Esophagus squamous epithelium (tissue), 5 donors: ENCODE measurements at regions not wholly inside any gene's neighbourhood (a gene's known extent, or its start where the extent isn't known, plus 50 kb on each side); places are given as distances from the start of the nearest gene placed in this dataset.

Source experiments
- DNase-seq: peaks from one replicate; lab custom pipeline; 2025; lab: John Stamatoyannopoulos, UW
- H3K27ac ChIP-seq, 4 donors: fragments of 200-600 bp; sonication (generic); one replicate each; pipeline ENCODE4 v1.5.1; 2016 to 2019; ENCODE audit warnings: mild to moderate bottlenecking in 1 of 4
- H3K27me3 ChIP-seq, 4 donors: fragments of 200-600 bp; sonication (generic); 1 replicate in 3 of 4; 2 replicates in 1 of 4; pipeline versions ENCODE4 v1.5.1 to v1.6.0; 2017 to 2021; ENCODE audit warnings: antibody characterized with exemption in 1 of 4
- H3K36me3 ChIP-seq, 3 donors: fragments of 200-600 bp; sonication (generic); one replicate each; pipeline ENCODE4 v1.5.1; 2016 to 2019
- H3K4me1 ChIP-seq, 3 donors: fragments of 200-600 bp; sonication (generic); one replicate each; pipeline ENCODE4 v1.5.1; 2017 to 2019
- H3K4me3 ChIP-seq, 4 donors: fragments of 200-600 bp; sonication (generic); 1 replicate in 3 of 4; 2 replicates in 1 of 4; pipeline ENCODE4 v1.5.1; 2016 to 2019; ENCODE audit warnings: mild to moderate bottlenecking in 2 of 4, moderate library complexity in 1 of 4
- H3K9me3 ChIP-seq, 3 donors: fragments of 200-600 bp; sonication (generic); one replicate each; pipeline ENCODE4 v1.5.1; 2016 to 2019
- POLR2A ChIP-seq, 4 donors: fragments of 450-650 bp; IDR thresholded peaks; one replicate each; pipeline ENCODE4 v1.6.1; 2017; ENCODE audit warnings: antibody characterized with exemption in 4 of 4, mild to moderate bottlenecking in 4 of 4, moderate library complexity in 3 of 4
- WGBS, 2 donors: methylation state at CpG; one replicate each; pipeline ENCODE4 v1.1.5; 2018; 5-methylcytosine and 5-hydroxymethylcytosine counted together
- intact Hi-C: fragments of 100-400 bp; cut with DNase I; formaldehyde crosslinking; loops from one replicate; pipeline ENCODE4 v1.15.0; 2022
- TF ChIP-seq, protein P1 (sequence below), 6 experiments: fragments of 450-650 bp in 4 of 6; fragments of 200-600 bp in 2 of 6; sonication (generic) in 2 of 6; IDR thresholded peaks; one replicate each; pipeline ENCODE4 v1.5.1; 2016 to 2019; ENCODE audit warnings: antibody characterized with exemption in 6 of 6, mild to moderate bottlenecking in 4 of 6, moderate library complexity in 4 of 6
- donor health status: DM: yes; HTN: yes; CAD: no.

DNA sequence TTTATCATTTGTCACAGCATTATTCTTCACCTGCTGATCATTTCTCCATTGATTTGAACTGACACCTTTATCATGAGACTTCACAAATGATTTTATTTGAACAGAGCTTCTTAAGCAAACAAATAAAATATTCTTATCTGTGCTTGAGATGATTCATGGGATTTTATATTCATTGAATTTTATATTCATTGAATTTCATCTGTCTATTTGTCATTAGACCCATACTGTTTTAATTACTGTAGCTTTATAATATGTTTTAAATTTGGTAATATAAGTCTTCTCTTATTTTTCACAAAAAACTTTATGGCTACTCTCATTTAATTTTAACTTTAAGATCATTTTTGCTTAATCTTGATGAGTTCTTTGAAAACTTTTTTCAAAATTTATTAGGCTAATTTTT lies 777.4 kb upstream of the TBX3 start:
- no peak overlapping the region for H3K4me3 ChIP-seq
- no peak for TF ChIP-seq POLR2A (IDR thresholded peaks at IDR 0.05)
- TF ChIP-seq, protein P1, sequence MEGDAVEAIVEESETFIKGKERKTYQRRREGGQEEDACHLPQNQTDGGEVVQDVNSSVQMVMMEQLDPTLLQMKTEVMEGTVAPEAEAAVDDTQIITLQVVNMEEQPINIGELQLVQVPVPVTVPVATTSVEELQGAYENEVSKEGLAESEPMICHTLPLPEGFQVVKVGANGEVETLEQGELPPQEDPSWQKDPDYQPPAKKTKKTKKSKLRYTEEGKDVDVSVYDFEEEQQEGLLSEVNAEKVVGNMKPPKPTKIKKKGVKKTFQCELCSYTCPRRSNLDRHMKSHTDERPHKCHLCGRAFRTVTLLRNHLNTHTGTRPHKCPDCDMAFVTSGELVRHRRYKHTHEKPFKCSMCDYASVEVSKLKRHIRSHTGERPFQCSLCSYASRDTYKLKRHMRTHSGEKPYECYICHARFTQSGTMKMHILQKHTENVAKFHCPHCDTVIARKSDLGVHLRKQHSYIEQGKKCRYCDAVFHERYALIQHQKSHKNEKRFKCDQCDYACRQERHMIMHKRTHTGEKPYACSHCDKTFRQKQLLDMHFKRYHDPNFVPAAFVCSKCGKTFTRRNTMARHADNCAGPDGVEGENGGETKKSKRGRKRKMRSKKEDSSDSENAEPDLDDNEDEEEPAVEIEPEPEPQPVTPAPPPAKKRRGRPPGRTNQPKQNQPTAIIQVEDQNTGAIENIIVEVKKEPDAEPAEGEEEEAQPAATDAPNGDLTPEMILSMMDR (IDR thresholded peaks at IDR 0.05): no peak
- no peaks in the 10 kb centered on the region for H3K36me3 ChIP-seq
- H3K4me1 ChIP-seq: peaks cover 0 to 13% (median 0%) of the 10 kb centered on the region in 3 donors
- no peaks in the 10 kb centered on the region for H3K27me3 ChIP-seq
- DNase-seq: no peak
- no peak overlapping the region for H3K27ac ChIP-seq
- H3K9me3 ChIP-seq: no peaks in the 10 kb centered on the region
- intact Hi-C loops: no loop called here

DNA sequence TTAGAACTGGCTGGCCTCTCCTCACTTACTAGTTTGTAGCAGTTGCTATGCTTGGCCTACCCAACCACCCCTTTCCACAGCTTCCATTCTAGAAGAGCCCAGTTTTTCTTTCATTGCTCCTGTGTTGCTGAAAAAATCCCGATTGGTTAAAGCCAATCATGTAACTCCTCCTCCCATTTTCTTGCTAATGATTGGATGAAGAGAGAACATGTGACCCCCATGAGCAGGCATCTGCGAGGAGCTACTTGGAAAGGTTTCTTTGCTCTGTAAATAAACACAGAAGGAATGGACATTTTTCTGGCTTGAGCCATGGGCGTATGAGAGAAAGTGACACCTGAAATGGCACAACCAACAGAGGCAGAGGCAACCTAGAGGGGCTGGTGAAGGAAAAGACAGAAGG lies 773.8 kb upstream of the TBX3 start:
- TF ChIP-seq, protein P1 (IDR thresholded peaks at IDR 0.05): no peak
- no peak for TF ChIP-seq POLR2A (IDR thresholded peaks at IDR 0.05)
- 73 to 89% methylated on average over 2 to 3 of the region's 3 CpGs for WGBS, 2 donors

DNA sequence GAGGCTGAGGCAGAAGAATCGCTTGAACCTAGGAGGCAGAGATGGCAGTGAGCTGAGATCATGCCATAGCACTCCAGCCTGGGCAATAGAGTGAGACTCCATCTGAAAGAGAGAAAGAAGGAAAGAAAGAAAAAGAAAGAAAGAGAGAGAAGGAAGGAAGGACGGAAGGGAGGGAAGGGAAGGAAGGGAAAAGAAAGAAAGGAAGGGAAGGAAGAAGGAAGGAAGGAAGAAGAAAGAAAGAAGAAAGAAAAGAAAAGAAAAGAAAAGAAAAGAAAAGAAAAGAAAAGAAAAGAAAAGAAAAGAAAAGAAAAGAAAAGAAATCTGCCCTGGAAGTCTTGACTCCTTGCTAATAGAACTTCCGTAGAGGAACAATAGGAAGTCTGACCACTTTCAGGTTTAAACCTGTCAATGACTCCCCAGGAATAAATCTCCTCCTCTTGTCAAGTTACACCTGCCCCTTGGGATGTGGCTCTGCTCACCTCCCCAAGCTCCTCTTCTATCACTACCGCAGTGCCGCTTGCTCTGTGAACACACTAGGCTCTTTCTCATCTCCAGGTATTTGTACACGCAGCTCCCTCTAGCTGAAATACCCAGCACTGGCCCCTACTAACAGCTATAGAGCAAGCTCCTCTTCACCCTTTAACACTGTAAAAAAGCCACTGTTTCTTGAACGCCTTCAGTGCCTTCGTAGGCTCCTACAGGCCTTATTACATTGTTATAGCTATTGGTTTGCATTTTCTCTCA lies 773.1 kb upstream of the TBX3 start:
- Histone ChIP-seq H3K4me1 (peaks cover 0 to 3% (median 0%) of the 10 kb centered on the region in 3 donors), H3K27ac (no peak overlapping the region), H3K4me3 (no peak overlapping the region), H3K9me3 (no peaks in the 10 kb centered on the region), H3K27me3 (peaks cover 0 to 13% (median 0%) of the 10 kb centered on the region in 4 donors), H3K36me3 (no peaks in the 10 kb centered on the region)
- no peak for TF ChIP-seq POLR2A (IDR thresholded peaks at IDR 0.05)
- TF ChIP-seq, protein P1 (IDR thresholded peaks at IDR 0.05): peak in 4 of 6 experiments; percentile 13 to 52 (median 28)
- intact Hi-C loops: no loop called here
- 73 to 76% methylated on average over 7 to 8 of the region's 8 CpGs for WGBS, 2 donors
- no peak for DNase-seq

More for the DNA sequence above, 773.8 kb upstream of the TBX3 start:
- H3K27ac ChIP-seq: no peak overlapping the region
- DNase-seq: no peak
- no peaks in the 10 kb centered on the region for H3K36me3 ChIP-seq
- H3K9me3 ChIP-seq: no peaks in the 10 kb centered on the region
- intact Hi-C loops: no loop called here
- no peak overlapping the region for H3K4me3 ChIP-seq
- no peaks in the 10 kb centered on the region for H3K4me1 ChIP-seq
- H3K27me3 ChIP-seq: peaks cover 0 to 6% (median 0%) of the 10 kb centered on the region in 4 donors

DNA sequence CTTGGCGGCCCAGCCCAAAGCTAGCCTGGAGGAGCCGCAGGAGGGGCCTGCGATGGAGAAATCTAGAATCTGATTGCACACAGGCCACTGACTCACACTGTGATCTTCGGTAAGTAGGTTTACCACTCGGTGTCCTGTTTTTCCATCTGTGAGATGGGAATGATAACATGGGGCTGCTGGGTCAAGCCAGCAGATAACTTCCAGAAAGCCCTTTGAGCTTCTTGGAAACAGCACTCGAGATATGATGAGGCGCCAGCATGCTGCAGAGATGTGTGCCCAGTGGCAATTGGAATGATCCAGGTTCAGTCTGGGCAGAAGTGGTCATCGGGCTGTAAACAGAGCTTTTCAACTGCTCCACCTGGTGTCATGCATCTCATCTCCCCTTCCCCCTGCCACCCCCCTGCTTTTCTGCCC lies 771.3 kb upstream of the TBX3 start:
- H3K9me3 ChIP-seq: no peaks in the 10 kb centered on the region
- WGBS, 2 donors: 89 to 90% methylated on average over 7 to 8 of the region's 8 CpGs
- no peak overlapping the region for H3K27ac ChIP-seq
- DNase-seq: no peak
- no peaks in the 10 kb centered on the region for H3K36me3 ChIP-seq
- peaks cover 0 to 12% (median 0%) of the 10 kb centered on the region in 3 donors for H3K4me1 ChIP-seq
- H3K4me3 ChIP-seq: no peak overlapping the region
- TF ChIP-seq, protein P1 (IDR thresholded peaks at IDR 0.05): no peak
- TF ChIP-seq POLR2A (IDR thresholded peaks at IDR 0.05): no peak
- peaks cover 0 to 30% (median 0%) of the 10 kb centered on the region in 4 donors for H3K27me3 ChIP-seq
- intact Hi-C loops: no loop called here

DNA sequence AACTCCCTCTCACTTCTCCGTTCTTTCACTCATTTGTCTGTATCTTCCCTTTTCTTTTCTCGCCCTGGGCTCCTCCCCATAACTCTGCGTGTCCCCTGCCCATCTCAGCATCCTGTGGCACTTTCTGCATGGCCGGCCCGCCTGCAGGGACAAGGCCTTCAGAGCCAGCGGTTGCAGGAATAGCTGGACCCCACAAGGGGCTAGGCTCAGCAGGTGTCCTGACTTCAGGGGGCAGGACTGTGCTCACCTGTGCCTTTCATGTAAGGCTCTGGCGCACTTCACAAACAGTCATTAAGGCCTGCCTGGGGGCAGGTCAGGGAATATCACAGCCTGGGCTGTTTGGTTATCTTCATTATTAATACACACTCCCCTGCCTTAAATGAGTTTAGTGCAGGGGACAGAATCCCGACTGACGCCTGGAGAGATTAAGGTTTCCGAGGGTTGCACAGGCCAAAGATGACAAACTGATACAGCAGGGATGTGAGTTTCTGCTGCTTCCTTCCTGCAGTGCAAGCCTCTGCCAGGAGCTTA lies 768.8 kb upstream of the TBX3 start:
- Histone ChIP-seq H3K9me3 (no peaks in the 10 kb centered on the region), H3K4me1 (peaks cover 0 to 12% (median 0%) of the 10 kb centered on the region in 3 donors), H3K27me3 (peaks cover 0 to 37% (median 0%) of the 10 kb centered on the region in 4 donors), H3K27ac (no peak overlapping the region), H3K4me3 (no peak overlapping the region), H3K36me3 (no peaks in the 10 kb centered on the region)
- TF ChIP-seq, protein P1 (IDR thresholded peaks at IDR 0.05): no peak
- TF ChIP-seq POLR2A (IDR thresholded peaks at IDR 0.05): no peak
- 82 to 98% methylated on average over 6 to 9 of the region's 10 CpGs for WGBS, 2 donors
- no peak for DNase-seq
- intact Hi-C loops: no loop called here
